ENCODE measurements at regions not wholly inside any gene's neighbourhood (a gene's known extent, or its start where the extent isn't known, plus 50 kb on each side); places are given as distances from the start of the nearest gene placed in this dataset.

- no peak for TF ChIP-seq GATA3 (IDR thresholded peaks at IDR 0.05; ENCODE audit: low read depth, low read length)
- no peak for TF ChIP-seq GATA2 (IDR thresholded peaks at IDR 0.05; ENCODE audit: low read depth, low read length)
Measured at GRCh38 chr20:53829724-53830521, 236.3 kb upstream of the ZNF217 start.
